HEK293 (cell line): ENCODE measurements at regions not wholly inside any gene's neighbourhood (a gene's known extent, or its start where the extent isn't known, plus 50 kb on each side); places are given as distances from the start of the nearest gene placed in this dataset.

Experiments
- ZBTB21 ChIP-seq: fragments of 450-650 bp; formaldehyde crosslinking; IDR thresholded peaks from 2 replicates; pipeline ENCODE4 v1.5.1; 2017; ENCODE audit warnings: missing biosample characterization, missing genetic modification characterization
- ZBTB6 ChIP-seq: fragments of 450-650 bp; formaldehyde crosslinking; IDR thresholded peaks from 2 replicates; pipeline ENCODE4 v1.5.1; 2017; ENCODE audit warnings: missing biosample characterization, missing genetic modification characterization
- ZEB2 ChIP-seq: fragments of 450-650 bp; formaldehyde crosslinking; IDR thresholded peaks from 2 replicates; pipeline ENCODE4 v1.5.1; 2016; ENCODE audit warnings: missing biosample characterization, missing genetic modification characterization
- ZNF473 ChIP-seq: fragments of 450-650 bp; formaldehyde crosslinking; IDR thresholded peaks from 2 replicates; pipeline ENCODE4 v1.5.1; 2017; ENCODE audit warnings: missing biosample characterization, missing genetic modification characterization

- TF ChIP-seq ZBTB6 (tag by site-specific recombination): no peak
- TF ChIP-seq ZNF473 (tag by site-specific recombination): no peak
- no peak for TF ChIP-seq ZBTB21 (tag by site-specific recombination)
- no peak for TF ChIP-seq ZEB2 (tag by site-specific recombination)
Measured at GRCh38 chr12:131599190-131600159, 111.4 kb upstream of the SFSWAP start.
